ENCODE measurements at regions not wholly inside any gene's neighbourhood (a gene's known extent, or its start where the extent isn't known, plus 50 kb on each side); places are given as distances from the start of the nearest gene placed in this dataset.
"Not testable (repeated sequence)": the region's sequence is repeated elsewhere in the genome, so short reads cannot be mapped to it uniquely, and the experiment has no call there.

DNA sequence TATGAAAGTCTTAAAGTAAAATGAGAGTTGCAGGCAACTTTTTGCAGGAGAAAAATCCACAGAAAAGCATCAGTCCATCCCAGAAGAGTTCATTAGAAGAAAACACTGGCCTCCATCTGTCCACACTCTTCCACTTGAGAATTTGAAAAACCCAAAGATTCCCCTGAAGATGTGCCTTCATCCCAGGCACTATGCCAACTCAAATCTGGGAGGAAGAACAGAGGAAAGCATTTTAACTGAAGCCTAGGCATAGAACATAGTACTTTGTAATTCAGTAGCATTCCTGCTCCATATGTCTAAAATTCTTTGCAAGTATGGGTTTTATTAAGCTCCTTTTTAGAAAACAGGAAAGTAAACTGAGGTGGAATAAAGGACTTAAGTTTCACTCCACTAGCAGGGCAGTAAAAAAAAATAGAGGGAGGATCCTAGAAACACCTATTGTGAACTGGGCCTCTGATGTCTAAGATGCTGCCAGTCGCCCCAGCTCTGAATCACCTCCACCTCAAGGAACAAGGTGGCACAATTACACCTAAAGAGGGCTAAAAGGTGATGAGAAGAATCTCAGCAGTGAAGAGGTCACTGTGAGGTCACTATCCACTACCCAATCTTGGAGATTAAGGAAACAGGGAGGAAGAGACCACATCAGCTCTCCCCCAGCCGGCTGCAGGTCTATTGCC, 141.9 kb upstream of the FAM241A start:
- no peak for DNase-seq (ENCODE audit: low spot score)

DNA sequence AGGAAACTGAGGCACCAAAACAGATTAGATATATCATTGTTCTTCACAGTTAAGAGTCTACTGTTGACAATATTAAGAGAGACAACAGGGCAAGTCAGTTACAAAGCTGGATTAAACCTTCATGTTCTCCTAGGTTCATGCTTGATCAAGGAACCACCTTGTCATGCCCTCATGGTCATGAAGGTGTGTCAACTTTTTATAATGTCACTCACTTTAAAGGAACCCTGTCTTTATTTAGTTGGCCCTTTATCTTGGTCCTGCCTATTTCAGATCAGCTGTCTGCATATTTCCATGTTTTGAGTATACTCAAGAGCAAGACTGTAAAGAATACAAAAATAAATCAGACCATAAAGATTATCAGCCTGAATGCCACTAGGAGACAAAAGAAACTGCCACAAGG, 140.2 kb upstream of the FAM241A start:
- no peak for DNase-seq (ENCODE audit: low spot score)

GRCh38 chr4:112007391-112007790, 137.9 kb upstream of the FAM241A start:
- DNase-seq (ENCODE audit: low spot score): no peak

DNA sequence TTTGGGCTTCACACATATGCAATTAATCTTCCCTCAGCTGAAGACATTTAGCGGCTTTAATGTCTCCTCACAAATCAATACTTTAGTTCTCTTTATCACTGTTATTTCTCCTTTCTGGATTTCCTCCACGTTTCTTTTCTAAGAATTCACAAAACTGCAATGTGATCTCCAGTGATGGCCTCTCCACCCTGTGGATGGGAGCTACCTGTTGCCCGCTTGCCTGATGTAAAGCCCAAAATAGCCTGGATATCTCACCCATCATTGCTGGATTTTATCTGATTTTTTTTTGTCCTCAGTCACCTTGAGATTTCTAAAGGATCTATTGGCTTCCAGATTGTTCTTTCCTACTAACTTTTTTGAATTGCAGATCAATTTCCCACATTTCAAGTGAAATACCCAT, 129.3 kb upstream of the FAM241A start:
- no peak for DNase-seq (ENCODE audit: low spot score)

DNA sequence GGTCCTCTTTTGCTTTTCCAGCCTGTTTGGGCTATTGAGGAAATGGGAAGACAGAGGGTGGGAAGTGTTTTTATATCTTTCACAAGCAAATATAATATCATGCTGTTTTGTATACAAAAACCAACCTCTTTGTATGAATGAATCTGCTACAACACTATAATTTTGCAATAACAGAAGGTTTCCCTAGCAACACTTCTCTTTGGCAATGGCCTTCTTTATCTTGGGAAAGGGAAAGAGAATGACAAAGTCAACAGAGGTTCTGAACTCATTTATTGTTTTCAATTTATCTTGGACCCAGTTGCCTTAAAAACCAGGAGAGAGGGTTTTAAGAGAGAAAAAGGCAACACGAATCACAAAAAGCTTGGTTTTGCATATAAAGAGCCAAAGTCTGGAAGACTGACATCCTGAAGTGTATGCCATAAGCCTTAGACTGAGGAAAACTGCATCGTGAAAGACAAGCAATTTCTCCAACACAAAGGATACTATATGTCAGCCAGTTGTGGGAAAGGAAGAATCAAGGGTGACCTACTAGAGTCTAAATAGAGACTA, 121.8 kb upstream of the FAM241A start:
- DNase-seq (ENCODE audit: low spot score): no peak

DNA sequence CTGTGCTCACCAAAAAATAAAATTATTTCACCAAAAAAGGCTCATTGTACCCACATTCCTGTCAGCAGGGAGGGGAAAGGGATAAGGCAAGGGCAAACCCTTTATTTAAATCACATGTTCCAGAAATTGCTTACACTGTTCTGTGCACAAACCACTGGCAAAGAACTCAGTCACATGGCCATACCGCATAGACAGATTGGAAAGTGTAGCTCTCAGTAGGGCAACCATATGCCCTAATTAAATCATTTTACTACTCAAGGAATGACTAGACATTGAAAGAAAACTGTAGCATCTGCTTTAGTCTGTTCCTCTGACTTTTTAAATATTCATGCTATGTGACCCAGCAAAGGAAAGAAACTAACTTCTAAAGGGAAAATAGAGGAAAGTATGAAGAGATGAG, 119.2 kb upstream of the FAM241A start:
- no peak for DNase-seq (ENCODE audit: low spot score)

GRCh38 chr4:112029771-112030171, 115.5 kb upstream of the FAM241A start:
- DNase-seq (ENCODE audit: low spot score): no peak

DNA sequence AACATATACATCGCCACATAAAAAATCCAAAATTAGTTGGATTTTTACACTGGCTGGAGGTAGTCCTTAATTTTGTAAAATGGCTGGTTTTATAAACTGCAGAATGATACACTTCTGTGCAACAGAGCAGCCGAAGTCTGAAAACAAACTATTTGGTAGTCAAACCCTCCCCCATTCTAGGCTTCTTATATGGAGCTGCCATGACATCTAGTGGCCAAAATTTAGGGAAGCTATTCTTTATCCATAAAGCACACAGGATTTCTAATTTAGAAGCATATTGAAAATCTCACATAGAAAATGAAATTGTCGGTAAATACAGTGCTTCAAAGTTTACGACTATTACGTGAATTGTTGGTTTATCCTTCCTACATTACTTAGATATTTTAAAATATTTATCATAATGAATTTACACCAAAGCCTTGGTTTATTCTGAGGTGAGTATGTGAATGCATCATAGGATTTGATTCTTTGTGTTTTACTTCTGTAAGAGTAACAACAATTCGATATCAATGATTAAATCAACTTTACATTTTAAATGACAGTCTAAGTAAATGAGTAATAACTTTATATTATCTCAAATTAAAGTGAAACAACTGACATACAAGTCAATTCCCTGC, 113.4 kb upstream of the FAM241A start:
- no peak for DNase-seq (ENCODE audit: low spot score)

- no peak for DNase-seq (ENCODE audit: low spot score)
These were observed 108.4 kb upstream of the FAM241A start for GRCh38 chr4:112036886-112037285.

DNA sequence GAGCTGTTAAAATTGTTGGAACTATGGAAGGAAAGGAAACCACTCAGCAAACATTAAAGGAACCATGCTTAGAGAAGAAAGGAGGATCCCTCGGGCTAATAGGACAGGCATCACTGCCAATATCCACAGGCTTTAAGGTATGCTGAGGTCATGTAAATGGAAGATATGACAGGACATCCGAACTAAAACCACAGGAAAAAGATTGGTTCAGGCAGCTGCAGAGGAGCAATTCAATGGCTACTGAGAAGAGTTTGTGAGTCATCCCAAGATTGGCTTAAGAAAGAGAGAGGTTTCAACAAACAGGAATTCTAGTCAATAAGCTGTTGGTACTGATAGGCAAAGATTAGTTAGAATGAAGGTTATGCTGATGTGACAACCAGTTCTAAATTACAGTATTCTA, 106.4 kb upstream of the FAM241A start:
- no peak for DNase-seq (ENCODE audit: low spot score)

DNA sequence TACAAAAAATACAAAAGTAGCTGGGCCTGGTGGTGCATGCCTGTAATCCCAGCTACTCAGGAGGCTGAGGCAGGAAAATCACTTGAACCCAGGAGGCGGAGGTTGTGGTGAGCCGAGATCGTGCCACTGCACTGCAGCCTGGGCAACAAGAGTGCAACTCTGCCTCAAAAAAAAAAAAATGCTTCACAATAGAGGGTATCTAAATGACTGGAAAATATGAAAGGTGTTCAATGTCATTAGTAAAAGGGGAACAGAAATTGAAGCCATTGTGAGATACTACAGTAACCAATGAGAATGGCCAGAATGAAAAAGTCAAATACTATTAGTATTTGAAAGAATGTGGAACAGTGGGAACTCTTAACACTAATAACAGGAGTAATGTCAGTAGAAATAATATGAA, 96.1 kb upstream of the FAM241A start:
- not testable (repeated sequence) for DNase-seq (ENCODE audit: low spot score)

- DNase-seq (ENCODE audit: low spot score): no peak
These were observed 91.4 kb upstream of the FAM241A start for GRCh38 chr4:112053825-112054350.

GRCh38 chr4:112055100-112055499, 90.2 kb upstream of the FAM241A start:
- DNase-seq (ENCODE audit: low spot score): no peak

DNA sequence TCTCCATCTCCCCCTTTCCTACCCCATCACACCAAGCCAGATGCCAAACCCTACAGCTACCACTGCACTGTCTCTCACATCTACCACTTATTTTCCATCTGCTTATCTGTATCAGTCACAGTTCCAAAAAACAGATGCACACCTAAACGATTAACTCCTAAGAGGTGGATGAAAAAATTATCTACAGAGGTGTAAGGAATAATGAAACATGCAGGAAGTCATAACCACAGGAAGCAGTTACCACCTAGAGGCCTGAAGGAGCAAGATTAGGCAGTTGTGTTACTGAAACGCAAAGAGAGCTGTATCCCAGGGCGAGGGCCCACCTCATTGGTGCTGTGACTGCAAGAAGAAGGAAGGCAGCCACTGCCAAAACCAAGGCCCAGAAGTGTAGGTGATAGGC, 87.8 kb upstream of the FAM241A start:
- no peak for DNase-seq (ENCODE audit: low spot score)

DNA sequence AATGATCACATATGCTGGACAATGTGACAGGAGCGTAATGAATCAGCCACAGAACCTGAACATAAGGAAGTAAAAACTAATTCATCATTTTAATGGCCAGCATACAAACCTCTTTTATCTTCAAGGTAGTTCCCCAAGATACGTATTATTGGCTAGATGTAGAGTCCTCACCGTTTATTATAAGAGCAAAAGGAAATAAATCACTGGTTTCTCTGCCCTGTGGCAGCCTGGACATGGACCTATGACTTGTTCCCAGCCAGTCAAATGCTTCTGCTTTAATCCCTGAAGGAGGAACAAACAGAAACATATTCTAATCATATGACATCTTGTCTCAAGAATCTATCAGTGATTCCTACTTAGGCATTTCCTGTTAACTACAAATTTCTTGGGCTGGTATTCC, 86.8 kb upstream of the FAM241A start:
- DNase-seq (ENCODE audit: low spot score): no peak

- DNase-seq (ENCODE audit: low spot score): no peak
These were observed 85.0 kb upstream of the FAM241A start for GRCh38 chr4:112060212-112060611.

DNA sequence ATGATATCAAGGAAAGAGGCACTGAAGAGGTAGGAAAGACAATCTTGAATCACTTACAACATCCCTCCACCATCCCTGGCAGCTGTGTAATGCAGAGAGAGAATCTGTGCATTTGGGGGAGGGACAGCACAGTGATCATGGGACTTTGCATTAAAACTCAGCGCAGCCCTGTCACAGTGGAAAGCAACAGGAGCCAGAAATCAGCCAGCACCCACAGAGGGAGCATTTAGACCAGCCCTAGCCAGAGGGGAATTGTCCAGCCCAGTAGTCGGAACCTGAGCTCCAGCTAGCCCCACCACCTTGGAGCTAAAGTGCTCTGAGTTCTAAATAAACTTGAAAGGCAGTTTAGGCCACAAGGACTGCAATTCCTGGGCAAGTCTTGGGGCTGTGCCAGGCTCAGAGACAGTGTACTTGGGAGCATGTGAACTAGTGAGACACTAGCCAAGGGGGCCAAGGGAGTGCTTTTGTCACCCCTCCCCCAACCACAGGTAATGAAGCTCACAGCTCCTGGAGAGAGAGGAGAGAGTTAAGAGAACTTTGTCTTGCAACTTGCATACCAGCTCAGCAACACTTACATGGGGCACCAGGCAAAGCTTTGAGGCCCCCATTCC, 83.9 kb upstream of the FAM241A start:
- DNase-seq (ENCODE audit: low spot score): no peak

DNA sequence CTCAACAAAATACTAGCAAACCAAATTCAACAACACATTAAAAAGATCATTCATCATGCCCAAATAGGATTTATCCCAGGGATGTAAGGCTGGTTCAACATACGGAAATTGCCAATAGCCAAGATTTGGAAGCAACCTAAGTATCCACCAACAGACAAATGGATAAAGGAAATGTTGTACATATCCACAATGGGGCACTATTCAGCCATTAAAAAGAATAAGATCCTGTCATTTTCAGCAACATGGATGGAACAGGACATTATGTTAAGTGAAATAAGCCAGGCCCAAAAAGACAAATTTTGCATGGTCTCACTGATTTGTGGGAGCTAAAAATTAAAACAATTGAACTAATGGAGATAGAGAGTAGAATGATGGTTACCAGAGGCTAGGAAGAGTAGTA, 82.0 kb upstream of the FAM241A start:
- DNase-seq (ENCODE audit: low spot score): no peak

GRCh38 chr4:112069110-112069509, 76.1 kb upstream of the FAM241A start:
- no peak for DNase-seq (ENCODE audit: low spot score)

- DNase-seq (ENCODE audit: low spot score): no peak
These were observed 72.1 kb upstream of the FAM241A start for GRCh38 chr4:112073181-112073580.

DNA sequence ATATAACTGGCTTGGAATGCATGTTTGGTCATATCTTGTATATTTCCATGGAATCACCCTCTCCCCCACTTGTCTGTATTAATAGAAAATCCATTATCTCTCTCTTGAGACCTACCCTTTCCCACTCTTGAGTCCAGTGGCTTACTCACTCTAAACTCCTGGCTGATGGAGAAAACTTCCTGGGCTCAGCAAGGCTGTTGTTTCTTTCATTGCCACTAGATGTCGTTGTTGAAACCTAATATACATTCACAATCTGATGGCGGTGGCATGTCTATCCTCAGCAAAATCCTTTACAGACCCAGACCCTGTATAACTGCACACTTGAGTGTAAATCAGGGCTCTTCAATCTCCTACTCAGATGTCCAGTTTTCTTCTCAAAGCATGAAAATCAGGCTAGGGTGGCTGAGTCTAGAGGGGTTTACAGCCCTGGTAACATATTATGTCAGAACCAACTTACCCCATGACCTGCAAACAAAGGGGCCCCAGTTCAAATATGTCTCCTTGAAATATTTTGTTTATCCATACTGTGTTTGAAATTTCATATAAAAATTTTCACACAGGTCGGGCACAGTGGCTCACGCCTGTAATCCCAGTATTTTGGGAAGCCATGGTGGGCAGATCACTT, 70.0 kb upstream of the FAM241A start:
- no peak for DNase-seq (ENCODE audit: low spot score)

- DNase-seq (ENCODE audit: low spot score): no peak
These were observed 69.3 kb upstream of the FAM241A start for GRCh38 chr4:112075906-112076305.
